Endothelial cell of umbilical vein (primary cell): ENCODE measurements at regions not wholly inside any gene's neighbourhood (a gene's known extent, or its start where the extent isn't known, plus 50 kb on each side); places are given as distances from the start of the nearest gene placed in this dataset.

Experiments used
- BruUV-seq: library from RNA; stranded (reverse); fragments of 400-500 nt; replicated peaks from 2 replicates; lab custom pipeline; 2021; lab: Mats Ljungman, UMichigan
- CTCF ChIA-PET: fragments of 300-600, 350-600 bp; sonication (Branson Sonifier 250); formaldehyde crosslinking; loops from one replicate; lab custom pipeline; 2021; ENCODE audit warnings: antibody characterized with exemption, inconsistent platforms; lab: Charles Lee
- POLR2A ChIA-PET: fragments of 300-600, 350-600 bp; sonication (Branson Sonifier 250); formaldehyde crosslinking; loops from one replicate; lab custom pipeline; 2021; ENCODE audit warnings: antibody characterized with exemption, inconsistent platforms; lab: Charles Lee
- DNase-seq: peaks from one replicate; pipeline ENCODE4 v3.0.0-alpha.2; 2011; ENCODE audit warnings: low read depth, low spot score
- FAIRE-seq: peaks from 2 replicates; lab custom pipeline; 2011; peaks lifted over from hg19 to GRCh38; lab: Jason Lieb, UNC
- H2AFZ ChIP-seq: 2 replicates; pipeline ENCODE4 v1.6.0; 2012; ENCODE audit warnings: low read depth, low read length, control low read depth, inconsistent platforms
- H3K27ac ChIP-seq: 2 replicates; pipeline ENCODE4 v1.5.1; 2011; ENCODE audit warnings: low read depth, mild to moderate bottlenecking, control low read depth, low read length, moderate library complexity; ENCODE audit not compliant: insufficient read depth
- H3K27me3 ChIP-seq, 2 experiments: 2 replicates each; pipeline versions ENCODE4 v1.6.0 to v1.6.1; 2011; ENCODE audit warnings: low read length in 2 of 2, mixed read lengths in 1 of 2; ENCODE audit not compliant: control insufficient read depth in 2 of 2, insufficient read depth in 2 of 2
- H3K36me3 ChIP-seq, 2 experiments: 2 replicates in 1 of 2; 3 replicates in 1 of 2; pipeline ENCODE4 v1.5.1; 2011; ENCODE audit warnings: low read length in 2 of 2, mild to moderate bottlenecking in 1 of 2, moderate library complexity in 1 of 2; ENCODE audit not compliant: control insufficient read depth in 2 of 2, insufficient read depth in 2 of 2; ENCODE audit errors: extremely low read depth in 1 of 2
- H3K4me1 ChIP-seq: 3 replicates; pipeline ENCODE4 v1.5.1; 2011; ENCODE audit warnings: mild to moderate bottlenecking, low read length; ENCODE audit not compliant: control insufficient read depth, insufficient read depth; ENCODE audit errors: extremely low read depth
- H3K4me2 ChIP-seq: 2 replicates; pipeline ENCODE4 v1.6.1; 2011; ENCODE audit warnings: low read length, control low read depth, mixed read lengths; ENCODE audit not compliant: insufficient read depth
- H3K4me3 ChIP-seq, 3 experiments: fragments of 200-600 bp in 1 of 3; sonication (generic), shearing (Covaris generic) in 1 of 3; replicated peaks in 1 of 3; 2 replicates each; pipeline ENCODE4 v1.5.1; 2011 to 2016; ENCODE audit warnings: control low read depth in 3 of 3, low read length in 3 of 3, mild to moderate bottlenecking in 2 of 3, inconsistent platforms in 1 of 3, low read depth in 1 of 3, moderate library complexity in 1 of 3; ENCODE audit not compliant: insufficient read depth in 1 of 3
- H3K79me2 ChIP-seq: 2 replicates; pipeline ENCODE4 v1.6.0; 2012; ENCODE audit warnings: low read length, inconsistent platforms; ENCODE audit not compliant: control insufficient read depth, insufficient read depth
- H3K9ac ChIP-seq: replicated peaks from 2 replicates; pipeline ENCODE3; 2011; ENCODE audit warnings: low read length, control low read depth; ENCODE audit not compliant: insufficient read depth; ENCODE audit errors: extremely low read depth
- H3K9me1 ChIP-seq: replicated peaks from 3 replicates; pipeline ENCODE4 v1.6.0; 2011; ENCODE audit warnings: mild to moderate bottlenecking, low read length; ENCODE audit not compliant: control insufficient read depth, insufficient read depth; ENCODE audit errors: extremely low read depth
- H3K9me3 ChIP-seq: replicated peaks from 2 replicates; pipeline ENCODE4 v1.5.1; 2012; ENCODE audit warnings: low read length, inconsistent platforms; ENCODE audit not compliant: control insufficient read depth, insufficient read depth
- H4K20me1 ChIP-seq: replicated peaks from 2 replicates; pipeline ENCODE3; 2011; ENCODE audit warnings: mild to moderate bottlenecking, low read length; ENCODE audit not compliant: control insufficient read depth, insufficient read depth; ENCODE audit errors: extremely low read depth
- CTCF ChIP-seq, 2 donors: IDR thresholded peaks; 1 replicate in 1 of 2; 2 replicates in 1 of 2; pipeline ENCODE4 v1.5.1; 2011; ENCODE audit warnings: low read length in 2 of 2, mild to moderate bottlenecking in 2 of 2, moderate library complexity in 2 of 2, control low read depth in 1 of 2, inconsistent platforms in 1 of 2, low read depth in 1 of 2; ENCODE audit not compliant: insufficient read depth in 1 of 2; ENCODE audit errors: extremely low read depth in 1 of 2
- EZH2 ChIP-seq: IDR thresholded peaks from 2 replicates; pipeline ENCODE4 v1.6.1; 2012; ENCODE audit warnings: borderline replicate concordance, low read depth, mild to moderate bottlenecking, moderate library complexity, low read length, inconsistent platforms; ENCODE audit not compliant: severe bottlenecking
- FOS ChIP-seq: IDR thresholded peaks from 2 replicates; pipeline ENCODE4 v1.6.1; 2011; ENCODE audit warnings: mild to moderate bottlenecking, low read length, moderate library complexity, borderline replicate concordance; ENCODE audit not compliant: insufficient read depth
- GATA2 ChIP-seq: IDR thresholded peaks from 2 replicates; pipeline ENCODE4 v1.7.0; 2011; ENCODE audit warnings: low read depth, mild to moderate bottlenecking, moderate library complexity, mixed read lengths, low read length; ENCODE audit not compliant: insufficient read length, insufficient read depth
- JUN ChIP-seq: IDR thresholded peaks from 2 replicates; pipeline ENCODE4 v1.6.1; 2011; ENCODE audit warnings: borderline replicate concordance, low read depth; ENCODE audit not compliant: insufficient read length, insufficient read depth
- MAX ChIP-seq: IDR thresholded peaks from 2 replicates; pipeline ENCODE4 v1.6.1; 2011; ENCODE audit not compliant: insufficient read depth, insufficient read length
- MYC ChIP-seq: IDR thresholded peaks from one replicate; pipeline ENCODE4 v1.6.1; 2011; ENCODE audit warnings: mild to moderate bottlenecking, low read depth, low read length
- POLR2A ChIP-seq: IDR thresholded peaks from 2 replicates; pipeline ENCODE4 v1.6.1; 2012; ENCODE audit warnings: low read depth, mild to moderate bottlenecking, control low read depth, low read length
- POLR2AphosphoS5 ChIP-seq: IDR thresholded peaks from 2 replicates; pipeline ENCODE4 v1.6.1; 2012; ENCODE audit warnings: low read depth, mild to moderate bottlenecking, control low read depth, low read length, moderate library complexity; ENCODE audit not compliant: insufficient read depth
- dilution Hi-C: fragments of 300-500 bp; cut with MboI; formaldehyde crosslinking; loops from one replicate; pipeline ENCODE4 v1.15.0; 2019; ENCODE audit warnings: low sequenced_read_pairs; ENCODE audit not compliant: extremely low pct_ligation_motif_present
- intact Hi-C: fragments of 100-400 bp; cut with micrococcal nuclease; formaldehyde crosslinking; loops from one replicate; pipeline ENCODE4 v1.10.0; 2022

- no peak overlapping the region for H3K4me3 ChIP-seq
- ChIA-PET POLR2A (no interaction called here), CTCF (interaction anchor here (1.4 to 3.3 kb wide), 13 partner anchors 9 to 492 kb away, joined by 5 to 76 read pairs (median 11); partner anchors contain the start of gene LYRM9)
- no peak overlapping the region for H3K9ac ChIP-seq
- no peaks in the 10 kb centered on the region for H3K9me3 ChIP-seq
- H3K27me3 ChIP-seq = no peaks in the 10 kb centered on the region
- H3K9me1 ChIP-seq = no peaks in the 10 kb centered on the region
- no peak overlapping the region for H3K4me2 ChIP-seq
- peak; percentile 9 for TF ChIP-seq FOS
- no peak for TF ChIP-seq POLR2AphosphoS5
- TF ChIP-seq GATA2 = no peak
- TF ChIP-seq EZH2 = no peak
- TF ChIP-seq JUN = peak; percentile 9
- TF ChIP-seq CTCF (IDR thresholded peaks at IDR 0.05; ENCODE audit: extremely low read depth in 1 of 2, insufficient read depth in 1 of 2, low read depth in 1 of 2, low read length in 2 of 2) = no peak
- TF ChIP-seq POLR2A = no peak
- no peak for TF ChIP-seq MYC
- TF ChIP-seq MAX = no peak
- no peaks in the 10 kb centered on the region for H3K79me2 ChIP-seq
- no peaks in the 10 kb centered on the region for H4K20me1 ChIP-seq
- FAIRE-seq (no peak), DNase-seq (no peak)
- dilution Hi-C loops = no loop called here
- no peaks in the 10 kb centered on the region for H3K36me3 ChIP-seq
- peaks cover 3% of the 10 kb centered on the region for H3K4me1 ChIP-seq
- intact Hi-C loops = loop anchor here (5.0 kb wide), 1 partner anchor 265 kb away; no protein-coding TSS in a partner anchor
- no TSS peak for BruUV-seq
- no peak overlapping the region for H3K27ac ChIP-seq
- no peak overlapping the region for H2AFZ ChIP-seq
Measured at GRCh38 chr17:28252436-28252835, 66.6 kb upstream of the TMEM97 start.
